ENCODE measurements at regions not wholly inside any gene's neighbourhood (a gene's known extent, or its start where the extent isn't known, plus 50 kb on each side); places are given as distances from the start of the nearest gene placed in this dataset.

- TF ChIP-seq EP300 (IDR thresholded peaks at IDR 0.05) (no peak), CTCF (IDR thresholded peaks at IDR 0.05) (no peak), POLR2A (IDR thresholded peaks at IDR 0.05) (no peak)
Observed at GRCh38 chr10:108014145-108014901, 849.8 kb upstream of the SORCS1 start.

All from ovary (tissue), 3 donors.